ENCODE measurements at regions not wholly inside any gene's neighbourhood (a gene's known extent, or its start where the extent isn't known, plus 50 kb on each side); places are given as distances from the start of the nearest gene placed in this dataset.

DNA sequence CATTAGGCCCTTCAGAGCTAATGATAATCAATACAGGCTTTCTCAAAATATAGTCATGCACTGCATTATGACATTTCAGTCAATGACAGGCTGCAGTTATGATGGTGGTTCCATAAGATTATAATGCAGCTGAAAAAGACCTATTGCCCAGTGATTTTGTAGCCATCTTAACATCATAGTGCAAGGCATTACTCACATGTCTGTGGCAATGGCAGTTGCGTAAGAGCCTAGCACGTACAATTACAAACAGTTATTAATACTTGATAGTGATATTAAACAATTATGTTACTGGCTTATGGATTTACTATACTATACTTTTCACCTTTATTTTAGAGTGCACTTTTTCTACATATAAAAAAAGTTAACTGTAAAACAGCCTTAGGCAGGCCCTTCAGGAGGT, 214.8 kb downstream of the ISL1 start:
- Histone ChIP-seq H3K27me3 (no peaks in the 10 kb centered on the region), H3K4me1 (no peaks in the 10 kb centered on the region), H3K4me3 (no peak overlapping the region), H3K9me3 (no peaks in the 10 kb centered on the region), H3K36me3 (ENCODE audit: low read depth, missing control alignments) (no peaks in the 10 kb centered on the region), H3K27ac (no peak overlapping the region)
- intact Hi-C loops (cut with DNase I; ENCODE audit: low total_unique reads), result no loop called here
- TF ChIP-seq, protein P1, sequence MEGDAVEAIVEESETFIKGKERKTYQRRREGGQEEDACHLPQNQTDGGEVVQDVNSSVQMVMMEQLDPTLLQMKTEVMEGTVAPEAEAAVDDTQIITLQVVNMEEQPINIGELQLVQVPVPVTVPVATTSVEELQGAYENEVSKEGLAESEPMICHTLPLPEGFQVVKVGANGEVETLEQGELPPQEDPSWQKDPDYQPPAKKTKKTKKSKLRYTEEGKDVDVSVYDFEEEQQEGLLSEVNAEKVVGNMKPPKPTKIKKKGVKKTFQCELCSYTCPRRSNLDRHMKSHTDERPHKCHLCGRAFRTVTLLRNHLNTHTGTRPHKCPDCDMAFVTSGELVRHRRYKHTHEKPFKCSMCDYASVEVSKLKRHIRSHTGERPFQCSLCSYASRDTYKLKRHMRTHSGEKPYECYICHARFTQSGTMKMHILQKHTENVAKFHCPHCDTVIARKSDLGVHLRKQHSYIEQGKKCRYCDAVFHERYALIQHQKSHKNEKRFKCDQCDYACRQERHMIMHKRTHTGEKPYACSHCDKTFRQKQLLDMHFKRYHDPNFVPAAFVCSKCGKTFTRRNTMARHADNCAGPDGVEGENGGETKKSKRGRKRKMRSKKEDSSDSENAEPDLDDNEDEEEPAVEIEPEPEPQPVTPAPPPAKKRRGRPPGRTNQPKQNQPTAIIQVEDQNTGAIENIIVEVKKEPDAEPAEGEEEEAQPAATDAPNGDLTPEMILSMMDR (IDR thresholded peaks at IDR 0.05), result no peak
- no peak for TF ChIP-seq POLR2A (IDR thresholded peaks at IDR 0.05)
- 47 to 63% methylated on average over 2 of the region's 2 CpGs for WGBS, 2 donors
- no peak for DNase-seq

DNA sequence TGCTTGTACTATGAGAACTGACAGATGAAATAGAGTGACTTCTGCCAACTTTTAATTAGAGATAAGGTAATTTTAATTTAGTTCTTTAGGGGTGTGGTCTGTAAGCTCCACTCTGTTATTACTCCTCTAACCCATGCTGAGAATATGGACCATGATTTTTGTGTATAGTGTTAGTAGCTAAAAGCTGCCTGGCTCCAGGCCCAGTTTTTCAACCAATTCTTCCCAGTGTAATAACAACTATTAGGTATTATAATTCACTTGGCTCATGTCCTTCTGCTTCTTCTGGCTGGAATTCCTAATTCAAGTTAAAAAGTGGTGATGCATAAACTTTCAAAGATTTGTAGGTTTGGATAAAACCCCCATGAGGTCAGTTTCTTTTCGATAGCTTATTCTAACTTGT, 216.3 kb downstream of the ISL1 start:
- Histone ChIP-seq H3K27ac (no peak overlapping the region), H3K36me3 (ENCODE audit: low read depth, missing control alignments) (no peaks in the 10 kb centered on the region), H3K4me1 (no peaks in the 10 kb centered on the region), H3K27me3 (no peaks in the 10 kb centered on the region), H3K9me3 (no peaks in the 10 kb centered on the region), H3K4me3 (no peak overlapping the region)
- no peak for DNase-seq
- TF ChIP-seq POLR2A (IDR thresholded peaks at IDR 0.05), result no peak
- TF ChIP-seq, protein P1 (IDR thresholded peaks at IDR 0.05), result no peak
- WGBS, 2 donors, result 74 to 86% methylated on average over 1 of the region's 1 CpG
- intact Hi-C loops (cut with DNase I; ENCODE audit: low total_unique reads), result no loop called here

GRCh38 chr5:51604324-51604723, 221.1 kb downstream of the ISL1 start:
- Histone ChIP-seq H3K4me3 (no peak overlapping the region), H3K36me3 (ENCODE audit: low read depth, missing control alignments) (no peaks in the 10 kb centered on the region), H3K27me3 (no peaks in the 10 kb centered on the region), H3K27ac (no peak overlapping the region), H3K9me3 (no peaks in the 10 kb centered on the region), H3K4me1 (no peaks in the 10 kb centered on the region)
- intact Hi-C loops (cut with DNase I; ENCODE audit: low total_unique reads), result no loop called here
- TF ChIP-seq, protein P1 (IDR thresholded peaks at IDR 0.05), result no peak
- TF ChIP-seq POLR2A (IDR thresholded peaks at IDR 0.05), result no peak
- no peak for DNase-seq
- WGBS, 2 donors, result 39 to 85% methylated on average over 1 of the region's 1 CpG

GRCh38 chr5:51606921-51607320, 223.7 kb downstream of the ISL1 start:
- DNase-seq, result no peak
- H3K27ac ChIP-seq, result no peak overlapping the region
- 68 to 87% methylated on average over 5 of the region's 5 CpGs for WGBS, 2 donors
- no peaks in the 10 kb centered on the region for H3K36me3 ChIP-seq (ENCODE audit: low read depth, missing control alignments)
- H3K9me3 ChIP-seq, result no peaks in the 10 kb centered on the region
- intact Hi-C loops (cut with DNase I; ENCODE audit: low total_unique reads), result no loop called here
- TF ChIP-seq, protein P1 (IDR thresholded peaks at IDR 0.05), result no peak
- TF ChIP-seq POLR2A (IDR thresholded peaks at IDR 0.05), result no peak
- H3K27me3 ChIP-seq, result no peaks in the 10 kb centered on the region
- no peaks in the 10 kb centered on the region for H3K4me1 ChIP-seq
- H3K4me3 ChIP-seq, result no peak overlapping the region

DNA sequence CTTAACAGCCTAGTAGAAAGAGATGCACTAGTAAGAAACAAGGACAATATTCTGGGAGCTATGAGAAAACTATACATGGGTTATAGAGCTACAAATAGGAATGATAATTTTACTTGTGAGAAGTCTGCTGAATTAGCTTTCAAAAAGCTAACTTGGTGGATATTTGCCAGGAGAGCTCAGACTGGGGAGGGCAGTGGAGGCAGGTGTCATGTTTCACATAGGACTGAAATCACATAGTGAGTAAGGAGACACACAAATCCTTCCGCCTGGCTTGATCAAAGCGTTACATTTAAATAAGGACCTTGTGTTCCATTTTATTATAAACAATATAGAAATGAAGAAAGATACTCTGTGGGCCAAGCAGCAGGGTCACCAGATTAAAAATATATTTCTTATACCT, 235.0 kb downstream of the ISL1 start:
- intact Hi-C loops (cut with DNase I; ENCODE audit: low total_unique reads), result no loop called here
- Histone ChIP-seq H3K27ac (no peak overlapping the region), H3K4me1 (no peaks in the 10 kb centered on the region), H3K9me3 (no peaks in the 10 kb centered on the region), H3K27me3 (no peaks in the 10 kb centered on the region), H3K36me3 (ENCODE audit: low read depth, missing control alignments) (no peaks in the 10 kb centered on the region), H3K4me3 (no peak overlapping the region)
- peak; percentile 17 for DNase-seq
- WGBS, 2 donors, result 47 to 48% methylated on average over 2 of the region's 2 CpGs
- TF ChIP-seq POLR2A (IDR thresholded peaks at IDR 0.05), result no peak
- TF ChIP-seq, protein P1 (IDR thresholded peaks at IDR 0.05), result no peak
